SKM-1 treated with dmso at 0.1 percent for 144 hours (cell line): ENCODE measurements at regions not wholly inside any gene's neighbourhood (a gene's known extent, or its start where the extent isn't known, plus 50 kb on each side); places are given as distances from the start of the nearest gene placed in this dataset.
A peak's percentile ranks its signal among the peaks of the same experiment; 100 is the strongest.

ENCODE experiments used
- DNase-seq: peaks from one replicate; lab custom pipeline; 2025; ENCODE audit not compliant: unreplicated experiment; lab: John Stamatoyannopoulos, UW

DNA sequence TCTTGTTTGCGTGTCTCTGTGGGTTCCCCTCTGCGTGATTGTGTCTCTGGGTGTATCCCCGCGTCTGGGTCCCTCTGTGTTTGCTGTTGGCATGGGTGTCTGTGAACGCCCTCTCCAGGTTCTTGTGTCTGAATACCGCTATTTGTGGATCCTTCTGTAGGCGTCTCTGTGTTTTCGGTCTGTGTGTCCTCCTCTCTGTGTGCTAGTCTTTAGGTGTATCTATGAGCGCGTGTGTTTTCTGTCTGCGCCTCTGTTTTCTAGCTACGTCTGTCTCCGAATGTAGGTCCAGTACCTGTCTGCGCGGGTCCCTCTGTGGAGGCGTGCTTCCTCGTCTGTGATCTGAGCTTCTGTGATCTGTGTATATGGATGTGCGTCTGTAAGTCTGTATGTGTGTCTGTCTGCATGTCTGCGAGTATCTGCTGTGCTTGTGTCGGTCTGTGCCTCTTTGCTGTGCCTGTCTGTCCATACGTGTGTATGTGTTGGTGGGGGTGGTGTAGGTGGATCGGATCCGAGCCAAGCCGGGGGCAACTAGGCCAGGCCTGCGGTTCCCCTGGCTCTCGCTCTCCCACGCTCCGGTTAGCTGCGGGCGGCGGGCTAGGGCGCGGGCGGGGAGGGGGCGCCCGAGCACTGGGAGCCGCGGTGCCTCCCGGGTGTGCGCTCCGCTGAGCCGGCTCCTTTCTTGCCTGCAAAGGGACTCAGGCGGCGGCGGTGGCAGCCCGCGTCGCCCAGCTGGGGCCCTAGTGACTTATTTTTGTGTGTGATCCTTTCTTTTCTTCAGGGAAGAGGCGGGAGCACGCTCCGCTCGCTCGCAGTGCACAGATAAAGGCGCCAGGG, 105.3 kb upstream of the E2F8 start:
- DNase-seq, result no peak

- DNase-seq, result no peak
These were observed 104.7 kb upstream of the E2F8 start for GRCh38 chr11:19345519-19345847.

GRCh38 chr11:19344661-19345518, 104.1 kb upstream of the E2F8 start:
- DNase-seq, result no peak

- no peak for DNase-seq
These were observed 101.3 kb upstream of the E2F8 start for GRCh38 chr11:19342036-19342435.

DNA sequence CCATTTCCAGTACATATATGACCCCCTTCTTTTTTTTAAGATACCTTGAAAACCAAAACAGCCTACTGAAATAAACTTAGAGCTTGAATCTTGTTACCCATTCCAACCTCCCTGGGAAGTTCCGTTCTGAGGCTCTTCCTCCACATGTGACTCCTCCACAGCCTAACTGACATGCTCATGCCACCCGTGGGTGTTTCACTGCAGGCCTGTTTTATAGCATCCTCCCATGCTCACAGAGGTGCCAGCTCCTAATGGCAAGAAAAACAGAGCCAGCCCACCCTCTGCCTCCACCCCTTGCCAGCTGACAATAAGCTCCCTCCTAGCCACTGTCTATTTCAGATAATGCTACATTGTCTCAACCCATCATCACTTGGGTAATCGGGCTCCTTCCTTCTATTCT, 97.6 kb upstream of the E2F8 start:
- DNase-seq, result no peak

DNA sequence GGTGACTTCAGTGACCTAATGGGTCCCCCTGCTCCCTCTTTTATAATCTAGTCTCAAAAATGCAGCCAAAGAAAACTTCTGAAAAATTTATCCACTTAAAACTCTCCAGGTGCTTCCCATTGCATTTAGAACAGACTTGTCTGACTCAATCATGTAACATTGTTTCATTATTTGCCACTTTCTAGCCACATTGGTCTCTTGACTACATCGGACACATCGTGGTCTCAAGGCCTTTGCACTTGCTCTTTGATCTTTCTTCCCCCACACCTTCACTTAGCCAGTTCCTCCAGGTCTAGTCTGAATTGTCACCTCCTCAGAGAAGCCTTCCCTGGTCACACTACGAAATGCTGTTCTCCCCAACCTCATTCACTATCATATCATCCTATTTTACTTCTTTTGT, 97.0 kb upstream of the E2F8 start:
- no peak for DNase-seq

- DNase-seq, result no peak
These were observed 95.6 kb upstream of the E2F8 start for GRCh38 chr11:19336331-19336730.

DNA sequence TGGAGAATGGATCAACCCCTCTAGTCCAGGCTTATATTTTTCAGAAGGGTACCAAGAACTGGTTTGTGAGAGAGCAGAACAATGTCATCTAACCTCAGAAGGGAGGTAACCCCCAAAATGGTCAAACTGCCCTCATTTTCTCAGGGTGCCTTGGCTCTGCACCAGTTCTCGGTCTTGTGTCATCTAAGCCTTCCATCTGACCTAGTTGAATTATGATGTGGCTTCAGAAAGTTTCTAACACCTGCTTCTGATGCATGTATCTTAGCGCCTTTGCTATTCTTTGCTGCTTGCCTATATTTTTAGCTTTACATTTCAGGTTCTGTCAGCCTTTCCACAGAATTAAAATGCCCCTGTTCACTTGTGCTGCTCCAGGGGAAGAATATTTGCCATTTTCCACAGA, 91.7 kb upstream of the E2F8 start:
- no peak for DNase-seq

- DNase-seq, result no peak
These were observed 89.7 kb upstream of the E2F8 start for GRCh38 chr11:19330416-19330815.

GRCh38 chr11:19329970-19330369, 89.2 kb upstream of the E2F8 start:
- DNase-seq, result no peak

DNA sequence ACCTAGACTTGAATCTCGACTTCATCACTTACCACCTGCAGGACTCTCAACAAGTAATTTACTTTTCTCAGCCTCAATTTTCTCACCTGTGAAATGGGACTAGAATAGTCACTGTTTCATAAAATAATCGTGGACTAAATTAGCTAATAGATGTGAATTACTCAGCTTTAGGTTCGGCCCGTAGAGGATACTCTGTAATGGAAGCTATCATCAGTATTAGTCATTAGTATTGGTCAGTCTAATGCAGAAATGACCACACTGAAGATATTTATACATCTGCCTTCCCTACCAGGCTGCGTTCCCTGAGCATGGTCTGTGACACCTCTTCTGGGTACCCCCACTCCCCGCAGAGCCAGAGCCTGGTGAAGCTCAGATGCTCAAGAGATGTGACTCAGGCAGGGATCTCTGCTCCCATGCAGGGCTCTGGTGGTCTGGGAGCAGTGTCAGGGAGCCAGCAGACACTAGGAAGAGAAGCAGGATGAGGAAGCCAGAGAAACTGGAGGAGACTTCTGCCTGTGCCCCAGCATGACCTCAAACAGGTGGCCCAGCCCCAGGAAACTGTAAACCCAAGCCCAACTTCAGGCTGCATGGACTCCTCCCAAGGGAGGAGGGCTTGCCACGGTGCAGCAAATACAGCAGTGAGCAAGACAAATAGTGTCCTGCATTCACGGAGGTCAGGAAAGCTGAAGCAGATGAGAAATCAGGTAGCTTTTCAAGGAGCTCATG, 88.0 kb upstream of the E2F8 start:
- DNase-seq, result no peak

- no peak for DNase-seq
These were observed 86.5 kb upstream of the E2F8 start for GRCh38 chr11:19327280-19327679.

- no peak for DNase-seq
These were observed 85.8 kb upstream of the E2F8 start for GRCh38 chr11:19326499-19326898.

DNA sequence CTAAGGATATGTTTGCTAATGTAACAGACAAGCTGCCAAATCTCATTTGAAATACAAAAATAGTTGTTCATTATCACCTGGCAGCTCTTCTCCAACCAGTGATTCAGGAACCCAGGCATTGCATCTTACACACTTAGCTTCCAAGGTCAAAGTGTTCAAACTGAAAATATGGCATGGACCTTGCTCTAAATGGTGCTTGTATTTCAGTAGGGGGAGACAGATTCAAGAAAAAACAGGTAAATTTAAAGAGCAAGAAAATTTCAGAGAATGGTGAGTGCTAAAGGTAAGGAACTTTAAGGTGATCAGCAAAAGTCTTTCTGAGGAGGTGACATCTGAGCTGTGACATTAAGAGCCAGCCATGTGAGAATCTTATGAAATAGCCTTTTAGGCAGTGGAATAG, 82.8 kb upstream of the E2F8 start:
- no peak for DNase-seq

DNA sequence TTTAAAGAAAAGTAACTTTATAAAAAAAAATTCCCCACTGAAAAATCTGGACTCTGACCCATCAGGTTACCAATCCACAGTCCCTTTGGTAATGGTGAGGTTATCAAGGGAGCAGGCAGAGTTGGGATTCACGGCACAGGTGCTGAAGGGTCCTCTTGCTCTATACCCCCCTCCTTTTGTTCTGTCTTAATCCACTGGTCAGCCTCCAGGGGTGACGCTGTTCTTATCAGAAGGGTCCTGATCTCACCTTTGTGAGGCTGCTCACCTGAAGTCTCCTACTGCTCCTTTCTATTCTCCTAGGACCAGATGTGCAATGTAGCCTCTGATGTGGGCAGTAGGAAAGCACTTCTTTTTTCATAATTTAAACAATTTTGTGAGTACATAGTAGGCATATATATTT, 80.6 kb upstream of the E2F8 start:
- DNase-seq, result no peak

DNA sequence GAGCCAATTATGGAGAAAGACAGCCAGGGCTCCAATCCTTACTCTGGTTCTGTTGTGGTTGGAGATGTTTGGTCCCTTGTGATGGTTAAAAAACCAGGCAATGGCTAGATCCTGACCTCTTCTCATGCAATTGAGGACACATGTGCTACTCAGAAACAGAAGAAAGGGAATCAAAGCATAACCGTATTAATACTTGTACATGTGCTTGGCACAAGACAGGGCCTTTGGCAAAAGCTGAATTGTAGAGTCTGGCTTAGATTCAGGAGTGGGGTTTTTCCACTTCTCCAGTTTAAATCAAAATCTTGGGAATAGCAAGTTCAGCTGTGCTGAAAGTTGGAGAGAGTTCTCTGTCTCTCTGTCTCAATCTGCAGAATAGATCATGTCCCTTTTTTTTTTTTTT, 80.1 kb upstream of the E2F8 start:
- DNase-seq, result no peak

GRCh38 chr11:19316434-19316833, 75.7 kb upstream of the E2F8 start:
- no peak for DNase-seq

GRCh38 chr11:19315511-19315910, 74.8 kb upstream of the E2F8 start:
- no peak for DNase-seq

DNA sequence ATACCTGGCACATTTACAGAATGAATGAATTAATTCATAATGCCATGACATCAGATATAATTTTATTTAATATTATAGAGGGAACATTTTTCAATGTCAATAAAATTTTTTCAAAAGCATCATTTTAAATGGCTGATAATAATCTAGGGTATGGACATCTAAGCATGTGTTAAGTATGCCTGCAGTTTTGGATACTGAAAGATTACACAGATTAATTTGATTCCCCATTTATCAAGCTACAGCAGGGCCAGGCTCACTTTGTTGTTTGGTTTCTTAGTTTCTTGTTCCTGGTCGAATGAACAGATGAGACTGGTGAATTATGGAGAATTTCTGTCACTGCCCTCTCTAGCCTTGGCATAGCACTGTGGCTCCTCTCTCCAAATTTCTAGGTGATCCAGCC, 72.4 kb upstream of the E2F8 start:
- no peak for DNase-seq

DNA sequence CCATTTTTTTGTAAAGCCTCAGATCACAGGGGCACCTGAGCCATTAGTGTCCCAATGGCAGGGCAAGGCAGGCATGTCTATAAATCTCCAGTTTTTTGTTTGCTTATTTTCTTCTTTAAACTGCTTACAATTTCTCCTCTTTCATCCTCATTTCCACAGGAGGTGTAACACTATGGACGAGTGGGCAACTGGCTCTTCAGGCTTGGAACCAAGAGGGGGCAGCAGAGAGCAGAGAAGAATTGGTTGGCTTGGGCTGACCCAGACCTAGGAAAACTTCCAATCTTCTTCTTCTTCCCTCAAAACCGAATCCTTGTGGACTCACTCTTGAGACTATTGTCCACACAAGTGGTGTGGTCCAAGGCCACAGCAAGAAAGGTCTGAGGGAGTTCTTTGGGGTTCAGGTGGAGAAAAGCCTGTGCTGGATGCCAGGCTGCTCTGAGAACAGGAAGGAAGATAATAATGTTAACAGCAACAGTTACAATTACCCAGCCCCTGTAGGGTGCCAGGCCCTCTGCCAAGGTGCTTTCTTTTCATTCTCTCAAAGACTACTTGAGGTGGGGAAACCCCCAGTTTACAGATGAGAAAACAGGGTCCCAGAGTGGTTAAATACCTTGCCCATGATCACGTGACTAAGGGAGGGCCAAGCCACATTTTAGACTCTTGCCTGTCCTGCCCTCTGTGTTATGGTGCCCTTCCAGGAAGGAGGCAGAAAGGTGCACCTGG, 70.7 kb upstream of the E2F8 start:
- DNase-seq, result peak; percentile 34

GRCh38 chr11:19307498-19307897, 66.8 kb upstream of the E2F8 start:
- DNase-seq, result no peak
